CD4-positive, alpha-beta T cell (primary cell): ENCODE measurements at regions not wholly inside any gene's neighbourhood (a gene's known extent, or its start where the extent isn't known, plus 50 kb on each side); places are given as distances from the start of the nearest gene placed in this dataset.

Source experiments
- ATAC-seq: fragments of 200-7000 bp; cut with Tn5 transposase; one replicate; pipeline ENCODE4 v1.10.0; 2022; ENCODE audit warnings: mild to moderate bottlenecking; ENCODE audit not compliant: poor library complexity
- CTCF ChIA-PET: fragments of 350-600 bp; sonication (Branson Sonifier 250); formaldehyde crosslinking; loops from one replicate; lab custom pipeline; 2021; ENCODE audit warnings: antibody characterized with exemption, inconsistent platforms; lab: Charles Lee
- POLR2A ChIA-PET: fragments of 350-600 bp; sonication (Branson Sonifier 250); formaldehyde crosslinking; loops from one replicate; lab custom pipeline; 2021; ENCODE audit warnings: antibody characterized with exemption, inconsistent platforms; lab: Charles Lee
- DNase-seq, 14 experiments: peaks; one replicate each; pipeline ENCODE4 v3.0.0-alpha.2; 2013 to 2020; ENCODE audit warnings: mixed read lengths in 2 of 14
- H3K27ac ChIP-seq, 2 donors: one replicate each; pipeline versions ENCODE4 v1.5.1 to v1.7.0; 2013; ENCODE audit warnings: low read length in 2 of 2, low read depth in 1 of 2, mild to moderate bottlenecking in 1 of 2
- H3K27me3 ChIP-seq, 2 experiments: 1 replicate in 1 of 2; 2 replicates in 1 of 2; pipeline versions ENCODE4 v1.6.1 to v1.7.0; 2013; ENCODE audit warnings: low read length in 2 of 2, control low read depth in 1 of 2, mild to moderate bottlenecking in 1 of 2, moderate library complexity in 1 of 2; ENCODE audit not compliant: insufficient read depth in 2 of 2, control insufficient read depth in 1 of 2
- H3K36me3 ChIP-seq: one replicate; pipeline ENCODE4 v1.6.1; 2013; ENCODE audit warnings: low read length, control low read depth; ENCODE audit not compliant: insufficient read depth
- H3K4me1 ChIP-seq: one replicate; pipeline ENCODE4 v1.6.1; 2013; ENCODE audit warnings: low read length, control low read depth; ENCODE audit not compliant: insufficient read depth
- H3K4me3 ChIP-seq: one replicate; pipeline ENCODE4 v1.5.1; 2013; ENCODE audit warnings: mild to moderate bottlenecking, low read length, moderate library complexity
- H3K9me3 ChIP-seq, 2 experiments: 1 replicate in 1 of 2; 2 replicates in 1 of 2; pipeline versions ENCODE4 v1.6.1 to v1.7.0; 2013; ENCODE audit warnings: low read length in 2 of 2, mild to moderate bottlenecking in 2 of 2, control low read depth in 1 of 2, moderate library complexity in 1 of 2; ENCODE audit not compliant: control insufficient read depth in 1 of 2, insufficient read depth in 1 of 2
- H3K27ac Mint-ChIP-seq: one replicate; pipeline ENCODE4 v1.8.0; 2020; ENCODE audit warnings: mixed read lengths
- H3K27me3 Mint-ChIP-seq: one replicate; pipeline ENCODE4 v1.8.0; 2021; ENCODE audit warnings: mixed read lengths
- H3K36me3 Mint-ChIP-seq: one replicate; pipeline ENCODE4 v1.8.0; 2021; ENCODE audit warnings: low read depth, mixed read lengths
- H3K4me1 Mint-ChIP-seq: one replicate; pipeline ENCODE4 v1.8.0; 2021; ENCODE audit warnings: low read depth, mixed read lengths
- H3K4me3 Mint-ChIP-seq: one replicate; pipeline ENCODE4 v1.8.0; 2020; ENCODE audit warnings: mild to moderate bottlenecking, mixed read lengths
- H3K9me3 Mint-ChIP-seq: one replicate; pipeline ENCODE4 v1.8.0; 2020; ENCODE audit warnings: mixed read lengths
- CTCF ChIP-seq: fragments of 200-600 bp; IDR thresholded peaks from one replicate; pipeline ENCODE4 v1.8.0; 2022; ENCODE audit warnings: antibody characterized with exemption, mild to moderate bottlenecking
- intact Hi-C, 2 experiments: fragments of 100-400 bp; cut with DNase I in 1 of 2; cut with micrococcal nuclease in 1 of 2; formaldehyde crosslinking; loops; one replicate each; pipeline versions ENCODE4 v1.15.1 to v1.9.0; 2023 to 2025; cut with DNase I, micrococcal nuclease

GRCh38 chr12:89991807-89992590, 283.4 kb upstream of the ATP2B1 start:
- no peaks in the 10 kb centered on the region for H3K36me3 ChIP-seq
- no peak overlapping the region for H3K27ac ChIP-seq
- H3K4me1 Mint-ChIP-seq = peaks cover 46% of the 10 kb centered on the region
- no peaks in the 10 kb centered on the region for H3K36me3 Mint-ChIP-seq
- no peaks in the 10 kb centered on the region for H3K9me3 ChIP-seq
- ATAC-seq (no peak), DNase-seq (no peak)
- H3K4me1 ChIP-seq = peaks cover 5% of the 10 kb centered on the region
- ChIA-PET POLR2A (interaction anchor here (1.0 to 1.2 kb wide), 2 partner anchors 128 to 283 kb away, joined by 3 read pairs; partner anchors contain the start of gene ATP2B1), CTCF (no interaction called here)
- H3K4me3 Mint-ChIP-seq = peak overlapping the region; percentile 30
- H3K9me3 Mint-ChIP-seq = no peaks in the 10 kb centered on the region
- no peak overlapping the region for H3K4me3 ChIP-seq
- intact Hi-C loops = no loop called here
- H3K27me3 ChIP-seq = no peaks in the 10 kb centered on the region
- no peaks in the 10 kb centered on the region for H3K27me3 Mint-ChIP-seq
- no peak for TF ChIP-seq CTCF
- no peak overlapping the region for H3K27ac Mint-ChIP-seq

- Histone ChIP-seq H3K36me3 (no peaks in the 10 kb centered on the region), H3K9me3 (no peaks in the 10 kb centered on the region), H3K27me3 (no peaks in the 10 kb centered on the region), H3K4me1 (peaks cover 5% of the 10 kb centered on the region), H3K27ac (no peak overlapping the region), H3K4me3 (no peak overlapping the region)
- Mint-ChIP-seq H3K9me3 (no peaks in the 10 kb centered on the region), H3K4me3 (no peak overlapping the region), H3K27me3 (no peaks in the 10 kb centered on the region), H3K36me3 (no peaks in the 10 kb centered on the region), H3K4me1 (peaks cover 25% of the 10 kb centered on the region), H3K27ac (no peak overlapping the region)
- no peak for DNase-seq
- intact Hi-C loops = no loop called here
- no peak for ATAC-seq
- CTCF ChIA-PET = interaction anchor here (1.2 to 1.9 kb wide), 2 partner anchors 9 to 28 kb away, joined by 3 to 5 read pairs; no protein-coding TSS in a partner anchor
- no peak for TF ChIP-seq CTCF
- POLR2A ChIA-PET = no interaction called here
These were observed 279.7 kb upstream of the ATP2B1 start for GRCh38 chr12:89988188-89988915.

GRCh38 chr12:89985935-89986334, 277.3 kb upstream of the ATP2B1 start:
- Mint-ChIP-seq H3K27ac (no peak overlapping the region), H3K4me1 (peaks cover under 1% of the 10 kb centered on the region), H3K36me3 (no peaks in the 10 kb centered on the region), H3K4me3 (no peak overlapping the region), H3K9me3 (no peaks in the 10 kb centered on the region), H3K27me3 (no peaks in the 10 kb centered on the region)
- DNase-seq = no peak
- Histone ChIP-seq H3K27ac (no peak overlapping the region), H3K4me1 (no peaks in the 10 kb centered on the region), H3K4me3 (no peak overlapping the region), H3K27me3 (no peaks in the 10 kb centered on the region), H3K9me3 (no peaks in the 10 kb centered on the region), H3K36me3 (no peaks in the 10 kb centered on the region)
- ATAC-seq = no peak
- intact Hi-C loops = no loop called here
- ChIA-PET POLR2A (no interaction called here), CTCF (interaction anchor here (1.3 kb wide), 1 partner anchor 10 kb away, joined by 6 read pairs; no protein-coding TSS in a partner anchor)
- TF ChIP-seq CTCF = no peak
